Transverse colon (tissue), 4 donors: ENCODE measurements at regions not wholly inside any gene's neighbourhood (a gene's known extent, or its start where the extent isn't known, plus 50 kb on each side); places are given as distances from the start of the nearest gene placed in this dataset.
"Not testable (repeated sequence)": the region's sequence is repeated elsewhere in the genome, so short reads cannot be mapped to it uniquely, and the experiment has no call there.

Source experiments
- DNase-seq: peaks from one replicate; pipeline ENCODE4 v3.0.0-alpha.2; 2019
- H3K27ac ChIP-seq, 4 donors: fragments of 200-600 bp; sonication (generic); 2 replicates each; pipeline ENCODE4 v1.5.1; 2016 to 2018; ENCODE audit warnings: inconsistent platforms in 4 of 4
- H3K27me3 ChIP-seq: fragments of 200-600 bp; sonication (generic); 2 replicates; pipeline ENCODE4 v1.5.1; 2017; ENCODE audit warnings: inconsistent platforms
- H3K36me3 ChIP-seq, 4 donors: fragments of 200-600 bp; sonication (generic); 2 replicates each; pipeline ENCODE4 v1.5.1; 2017 to 2019; ENCODE audit warnings: inconsistent platforms in 4 of 4
- H3K4me1 ChIP-seq, 4 donors: fragments of 200-600 bp; sonication (generic); 2 replicates each; pipeline ENCODE4 v1.5.1; 2017 to 2020; ENCODE audit warnings: inconsistent platforms in 4 of 4
- H3K4me3 ChIP-seq, 4 donors: fragments of 200-600 bp; sonication (generic); 1 replicate in 1 of 4; 2 replicates in 3 of 4; pipeline versions ENCODE4 v1.5.1 to v1.6.1; 2017 to 2019; ENCODE audit warnings: inconsistent platforms in 4 of 4
- H3K9me3 ChIP-seq, 2 donors: fragments of 200-600 bp; sonication (generic); 2 replicates each; pipeline ENCODE4 v1.5.1; 2017 to 2019; ENCODE audit warnings: inconsistent platforms in 2 of 2
- WGBS, 2 donors: methylation state at CpG; one replicate each; pipeline ENCODE4 v1.1.5; 2018; ENCODE audit warnings: low coverage in 1 of 2; 5-methylcytosine and 5-hydroxymethylcytosine counted together
- in situ Hi-C, 4 donors: fragments of 200-750 bp; cut with MboI; loops; one replicate each; pipeline versions ENCODE4 v1.15.0 to v1.15.1; 2017; ENCODE audit warnings: low sequenced_read_pairs in 3 of 4, low pct_ligation_motif_present in 1 of 4, low pct_unique_long_range_greater_than_20kb in 1 of 4
- intact Hi-C: fragments of 100-400 bp; cut with DNase I; formaldehyde crosslinking; loops from one replicate; pipeline ENCODE4 v1.15.1; 2023; ENCODE audit warnings: low total_unique reads

- DNase-seq, H3K27ac ChIP-seq, H3K4me3 ChIP-seq, H3K4me1 ChIP-seq, H3K27me3 ChIP-seq, H3K36me3 ChIP-seq, intact Hi-C loops, in situ Hi-C loops, H3K9me3 ChIP-seq: not testable (repeated sequence)
- 0% methylated on average over 1 of the region's 2 CpGs; no CpG with 5 or more reads in 1 of the 2 donors for WGBS, 2 donors
Measured at GRCh38 chr10:46693218-46693617, 114.3 kb downstream of the SYT15 start.

DNA sequence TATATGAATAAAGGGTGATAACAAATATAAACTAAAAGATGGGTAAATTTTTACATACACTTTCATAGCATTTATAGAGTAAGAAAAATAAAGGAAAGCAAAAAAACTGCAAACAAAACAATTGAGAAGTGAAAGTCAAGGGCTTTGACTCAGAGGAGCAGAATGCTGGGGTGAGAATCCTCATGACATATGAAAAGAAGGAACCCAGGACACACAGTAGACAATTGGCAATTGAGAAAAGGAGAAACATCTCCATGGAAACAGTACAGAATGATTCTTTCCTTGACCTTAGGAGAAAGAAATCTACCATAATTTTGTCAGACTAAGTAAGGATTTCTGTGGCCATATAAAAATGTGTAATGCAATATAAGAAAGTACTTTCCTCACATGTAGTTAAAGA lies 138.3 kb downstream of the SYT15 start:
- H3K4me3 ChIP-seq, H3K27ac ChIP-seq, DNase-seq, H3K36me3 ChIP-seq, H3K9me3 ChIP-seq, intact Hi-C loops, H3K4me1 ChIP-seq, H3K27me3 ChIP-seq, in situ Hi-C loops: not testable (repeated sequence)

- H3K4me3 ChIP-seq, H3K27ac ChIP-seq, H3K27me3 ChIP-seq, DNase-seq, in situ Hi-C loops, H3K4me1 ChIP-seq, H3K36me3 ChIP-seq, H3K9me3 ChIP-seq, intact Hi-C loops: not testable (repeated sequence)
- 70 to 80% methylated on average over 3 of the region's 3 CpGs for WGBS, 2 donors
Measured at GRCh38 chr10:46718014-46718413, 139.1 kb downstream of the SYT15 start.

GRCh38 chr10:46720386-46720785 lies 141.5 kb downstream of the SYT15 start:
- H3K4me3 ChIP-seq, H3K36me3 ChIP-seq, in situ Hi-C loops, H3K9me3 ChIP-seq, H3K27me3 ChIP-seq, intact Hi-C loops, DNase-seq, H3K4me1 ChIP-seq, H3K27ac ChIP-seq: not testable (repeated sequence)
- WGBS, 2 donors: no CpG with 5 or more reads among the region's 1 CpG

- H3K27me3 ChIP-seq, intact Hi-C loops, DNase-seq, H3K4me3 ChIP-seq, H3K4me1 ChIP-seq, in situ Hi-C loops, H3K27ac ChIP-seq, H3K36me3 ChIP-seq, H3K9me3 ChIP-seq: not testable (repeated sequence)
- WGBS, 2 donors: 72 to 84% methylated on average over 2 to 3 of the region's 4 CpGs
Measured at GRCh38 chr10:46720811-46721518, 142.0 kb downstream of the SYT15 start.

DNA sequence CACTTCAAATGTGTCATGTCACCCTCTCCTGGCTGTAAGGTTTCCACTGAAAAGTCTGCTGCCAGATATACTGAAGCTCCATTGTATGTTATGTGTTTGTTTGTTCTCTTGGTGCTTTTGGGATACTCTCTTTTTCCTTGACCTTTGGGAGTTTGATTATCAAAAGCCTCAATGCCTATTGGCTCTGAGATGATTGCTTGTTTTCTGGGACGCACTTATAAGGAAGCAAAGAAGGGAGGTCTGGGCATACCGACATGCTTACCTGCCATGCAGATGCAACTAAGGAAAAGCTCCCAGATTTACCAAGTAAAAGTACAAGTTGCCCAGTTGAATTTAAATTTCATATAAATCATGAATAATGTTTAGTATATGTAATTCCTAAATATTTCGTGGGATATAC lies 145.3 kb downstream of the SYT15 start:
- H3K4me1 ChIP-seq, intact Hi-C loops, H3K27ac ChIP-seq, H3K4me3 ChIP-seq, H3K27me3 ChIP-seq, in situ Hi-C loops, H3K9me3 ChIP-seq, DNase-seq, H3K36me3 ChIP-seq: not testable (repeated sequence)
- WGBS, 2 donors: 67 to 83% methylated on average over 3 of the region's 3 CpGs

DNA sequence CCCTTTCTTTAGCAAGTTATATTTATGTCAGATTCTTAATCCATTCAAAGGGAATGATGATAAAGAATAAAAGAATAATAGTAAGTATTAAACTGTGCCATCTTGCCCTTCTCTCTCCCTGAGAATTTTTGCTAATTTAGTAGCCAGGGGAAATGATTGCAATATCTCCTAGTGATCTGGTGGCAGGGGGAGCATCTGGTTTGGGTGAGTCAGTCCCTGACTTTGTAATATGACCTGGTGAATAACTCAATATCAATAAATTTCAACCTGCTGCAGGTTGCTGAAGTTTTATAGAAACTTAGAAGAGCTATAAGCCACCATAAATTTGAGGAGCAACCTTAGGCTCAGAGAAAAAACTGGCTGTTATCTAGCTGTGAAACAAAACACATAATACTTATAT lies 149.4 kb downstream of the SYT15 start:
- in situ Hi-C loops, DNase-seq, H3K9me3 ChIP-seq, intact Hi-C loops, H3K36me3 ChIP-seq, H3K4me1 ChIP-seq, H3K27me3 ChIP-seq, H3K27ac ChIP-seq, H3K4me3 ChIP-seq: not testable (repeated sequence)

DNA sequence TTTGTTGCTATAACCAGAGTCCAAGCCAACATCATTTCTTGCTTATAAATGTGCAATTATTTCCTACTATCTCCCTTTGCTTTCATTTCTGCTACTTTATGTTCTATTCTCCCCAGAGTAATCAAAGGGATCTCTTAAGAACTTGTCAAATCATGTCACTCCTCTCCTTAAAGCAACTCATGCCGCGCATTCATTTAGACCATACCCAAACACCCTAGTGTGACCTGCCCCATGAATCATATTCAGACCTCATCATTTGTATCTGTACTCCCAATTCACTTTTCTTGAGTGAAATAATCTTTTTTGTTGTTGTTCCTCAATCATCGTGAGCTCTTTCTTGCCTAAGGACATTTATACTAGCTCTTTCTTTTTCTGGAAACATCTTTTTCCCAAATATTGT lies 151.8 kb downstream of the SYT15 start:
- intact Hi-C loops, in situ Hi-C loops: not testable (repeated sequence)
- WGBS, 2 donors: 80% methylated on average over 1 of the region's 3 CpGs; no CpG with 5 or more reads in 1 of the 2 donors

DNA sequence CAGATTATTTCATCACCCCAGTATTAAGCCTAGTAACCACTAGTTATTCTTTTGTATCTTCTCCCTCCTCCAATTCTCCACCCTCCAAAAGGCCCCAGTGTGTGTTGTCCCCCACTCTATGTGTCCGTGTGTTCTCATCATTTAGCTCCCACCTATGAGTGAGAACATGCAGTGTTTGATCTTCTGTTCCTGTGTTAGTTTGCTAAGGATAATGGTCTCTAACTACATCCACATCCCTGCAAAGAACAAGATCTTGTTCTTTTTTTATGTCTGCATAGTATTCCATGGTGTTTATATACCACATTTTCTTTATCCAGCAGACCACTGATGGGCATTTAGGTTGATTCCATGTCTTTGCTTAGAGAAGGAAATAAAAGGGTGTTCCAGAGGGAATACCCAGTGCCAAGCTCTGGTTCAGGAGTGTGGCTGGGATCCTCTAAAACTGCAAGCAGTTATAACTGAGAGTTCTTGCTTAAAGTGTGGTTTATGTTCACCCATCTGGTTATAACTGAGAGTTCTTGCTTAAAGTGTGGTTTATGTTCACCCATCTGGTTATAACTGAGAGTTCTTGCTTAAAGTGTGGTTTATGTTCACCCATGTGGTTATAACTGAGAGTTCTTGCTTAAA lies 154.8 kb downstream of the SYT15 start:
- H3K4me3 ChIP-seq, H3K36me3 ChIP-seq, H3K9me3 ChIP-seq, intact Hi-C loops, DNase-seq, H3K27me3 ChIP-seq, H3K4me1 ChIP-seq, H3K27ac ChIP-seq, in situ Hi-C loops: not testable (repeated sequence)
- WGBS, 2 donors: no CpG with 5 or more reads among the region's 1 CpG

More for the DNA sequence above, 151.8 kb downstream of the SYT15 start:
- H3K36me3 ChIP-seq, H3K4me1 ChIP-seq, H3K9me3 ChIP-seq, H3K27ac ChIP-seq, DNase-seq, H3K4me3 ChIP-seq, H3K27me3 ChIP-seq: not testable (repeated sequence)

DNA sequence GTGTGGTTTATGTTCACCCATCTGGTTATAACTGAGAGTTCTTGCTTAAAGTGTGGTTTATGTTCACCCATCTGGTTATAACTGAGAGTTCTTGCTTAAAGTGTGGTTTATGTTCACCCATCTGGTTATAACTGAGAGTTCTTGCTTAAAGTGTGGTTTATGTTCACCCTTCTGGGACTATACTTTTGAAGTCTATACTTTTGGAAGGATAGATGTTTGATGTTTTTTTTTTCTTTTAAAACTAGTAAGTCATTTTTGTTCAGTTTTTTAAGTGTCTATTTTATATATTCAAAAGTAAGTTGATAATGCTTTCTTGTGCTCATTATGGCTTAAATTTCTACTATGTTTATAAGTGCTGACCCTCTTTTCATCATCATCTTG lies 155.3 kb downstream of the SYT15 start:
- H3K27me3 ChIP-seq, intact Hi-C loops, H3K4me1 ChIP-seq: not testable (repeated sequence)

DNA sequence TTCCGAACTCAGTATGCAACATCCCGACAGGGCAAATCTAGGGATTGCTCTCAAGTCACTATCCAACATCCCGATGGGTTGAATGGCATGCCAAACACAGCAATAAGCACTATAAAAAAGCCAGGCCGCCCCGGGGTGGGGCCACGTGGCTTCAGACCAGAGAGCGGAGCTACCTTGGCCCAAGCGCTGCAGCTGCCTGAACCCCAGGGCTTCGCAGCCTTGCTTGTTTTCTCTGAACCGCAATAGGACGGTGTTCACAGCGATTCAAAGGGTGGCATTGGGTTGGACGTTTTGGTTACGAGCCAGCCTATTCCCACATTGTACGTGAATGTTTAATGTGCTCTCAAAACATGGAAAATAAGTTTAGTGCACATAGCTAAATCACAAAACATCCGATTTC lies 161.0 kb downstream of the SYT15 start:
- H3K27me3 ChIP-seq, in situ Hi-C loops, H3K27ac ChIP-seq, H3K36me3 ChIP-seq, H3K4me1 ChIP-seq, DNase-seq, H3K4me3 ChIP-seq, intact Hi-C loops, H3K9me3 ChIP-seq: not testable (repeated sequence)
- 78% methylated on average over 7 of the region's 16 CpGs; no CpG with 5 or more reads in 1 of the 2 donors for WGBS, 2 donors

More for the DNA sequence above, 155.3 kb downstream of the SYT15 start:
- H3K27ac ChIP-seq, H3K4me3 ChIP-seq, in situ Hi-C loops, H3K9me3 ChIP-seq, H3K36me3 ChIP-seq, DNase-seq: not testable (repeated sequence)
